Right lobe of liver (tissue), 6 donors: ENCODE measurements at regions not wholly inside any gene's neighbourhood (a gene's known extent, or its start where the extent isn't known, plus 50 kb on each side); places are given as distances from the start of the nearest gene placed in this dataset.
A peak's percentile ranks its signal among the peaks of the same experiment; 100 is the strongest.
"Not testable (repeated sequence)": the region's sequence is repeated elsewhere in the genome, so short reads cannot be mapped to it uniquely, and the experiment has no call there.

Experiments used
- ATAC-seq, 4 donors: fragments of 200-7000 bp; cut with Tn5 transposase; one replicate each; pipeline ENCODE4 v1.9.1; 2020; ENCODE audit warnings: mild to moderate bottlenecking in 4 of 4, moderate library complexity in 4 of 4
- DNase-seq, 3 donors: peaks; one replicate each; pipeline ENCODE4 v3.0.0-alpha.2; 2020
- H3K27ac ChIP-seq, 3 donors: fragments of 200-600 bp; one replicate each; pipeline ENCODE4 v1.8.0; 2022
- H3K27me3 ChIP-seq, 2 donors: fragments of 200-600 bp; one replicate each; pipeline ENCODE4 v1.8.0; 2022
- H3K36me3 ChIP-seq, 4 donors: fragments of 200-600 bp; sonication (generic) in 1 of 4; one replicate each; pipeline versions ENCODE4 v1.5.1 to v1.8.0; 2017 to 2022; ENCODE audit warnings: control low read depth in 1 of 4
- H3K4me1 ChIP-seq, 4 donors: fragments of 200-600 bp; sonication (generic) in 1 of 4; one replicate each; pipeline versions ENCODE4 v1.5.1 to v1.8.0; 2017 to 2022; ENCODE audit warnings: control low read depth in 1 of 4
- H3K4me3 ChIP-seq, 3 donors: fragments of 200-600 bp; one replicate each; pipeline ENCODE4 v1.8.0; 2022
- H3K9me3 ChIP-seq, 4 donors: fragments of 200-600 bp; sonication (generic) in 1 of 4; one replicate each; pipeline versions ENCODE4 v1.5.1 to v1.8.0; 2017 to 2022; ENCODE audit warnings: control low read depth in 1 of 4
- CTCF ChIP-seq, 4 donors: fragments of 200-600 bp in 3 of 4; fragments of 450-650 bp in 1 of 4; IDR thresholded peaks; one replicate each; pipeline versions ENCODE4 v1.5.1 to v1.8.0; 2016 to 2022; ENCODE audit warnings: antibody characterized with exemption in 4 of 4, mild to moderate bottlenecking in 2 of 4
- POLR2A ChIP-seq: fragments of 450-650 bp; IDR thresholded peaks from one replicate; pipeline ENCODE4 v1.6.1; 2017; ENCODE audit warnings: antibody characterized with exemption, mild to moderate bottlenecking
- WGBS: methylation state at CpG from one replicate; pipeline ENCODE4 v1.1.6; 2018; ENCODE audit warnings: low coverage, low lambda C conversion rate; ENCODE audit not compliant: insufficient coverage; ENCODE audit errors: missing lambda C conversion rate; 5-methylcytosine and 5-hydroxymethylcytosine counted together
- intact Hi-C, 2 donors: fragments of 100-400 bp; cut with DNase I; formaldehyde crosslinking; loops; one replicate each; pipeline versions ENCODE4 v1.11.2 to v1.14.1; 2022
- donor health status: DM: no; HTN: yes; CAD: no.
- donor health status: DM: no; HTN: no; CAD: no.
- donor health status: DM: no; HTN: no; CAD: no.
- donor health status: DM: no; HTN: yes; CAD: no.
- donor health status: DM: no; HTN: yes; CAD: no.

DNA sequence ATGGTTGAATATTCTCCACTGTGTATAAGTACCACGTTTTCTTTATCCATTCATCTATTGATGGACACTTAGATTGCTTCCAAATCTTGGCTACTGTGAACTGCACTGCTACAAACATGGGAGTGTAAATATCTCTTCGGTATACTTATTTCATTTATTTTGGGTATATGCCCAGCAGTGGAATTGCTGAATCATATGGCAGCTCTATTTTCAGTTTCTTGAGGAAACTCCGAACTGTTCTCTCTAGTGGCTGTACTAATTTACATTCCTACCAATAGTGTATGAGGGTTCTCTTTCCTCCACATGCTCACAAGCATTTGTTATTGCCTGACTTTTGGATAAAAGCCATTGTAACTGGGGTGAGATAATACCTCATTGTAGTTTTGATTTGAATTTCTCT is 623.1 kb upstream of the LRFN5 start:
- no peak for TF ChIP-seq POLR2A
- TF ChIP-seq CTCF (IDR thresholded peaks at IDR 0.05), result no peak
- WGBS, result 20% methylated on average over 3 of the region's 3 CpGs
- DNase-seq, result no peak

GRCh38 chr14:40981247-40981646 is 625.4 kb upstream of the LRFN5 start:
- DNase-seq (no peak), ATAC-seq (no peak)
- no peaks in the 10 kb centered on the region for H3K27me3 ChIP-seq
- H3K4me3 ChIP-seq, result no peak overlapping the region
- TF ChIP-seq CTCF (IDR thresholded peaks at IDR 0.05) (no peak), POLR2A (no peak)
- no peaks in the 10 kb centered on the region for H3K4me1 ChIP-seq
- H3K36me3 ChIP-seq, result no peaks in the 10 kb centered on the region
- no peaks in the 10 kb centered on the region for H3K9me3 ChIP-seq
- intact Hi-C loops, result no loop called here
- no peak overlapping the region for H3K27ac ChIP-seq
- WGBS, result 44% methylated on average over 3 of the region's 3 CpGs

More for the DNA sequence above, 623.1 kb upstream of the LRFN5 start:
- H3K27ac ChIP-seq, result no peak overlapping the region
- peak in 2 of 4 donors; percentile 50 to 67 for ATAC-seq
- H3K4me3 ChIP-seq, result no peak overlapping the region
- no peaks in the 10 kb centered on the region for H3K27me3 ChIP-seq
- no peaks in the 10 kb centered on the region for H3K9me3 ChIP-seq
- no peaks in the 10 kb centered on the region for H3K4me1 ChIP-seq
- no peaks in the 10 kb centered on the region for H3K36me3 ChIP-seq
- intact Hi-C loops, result no loop called here

DNA sequence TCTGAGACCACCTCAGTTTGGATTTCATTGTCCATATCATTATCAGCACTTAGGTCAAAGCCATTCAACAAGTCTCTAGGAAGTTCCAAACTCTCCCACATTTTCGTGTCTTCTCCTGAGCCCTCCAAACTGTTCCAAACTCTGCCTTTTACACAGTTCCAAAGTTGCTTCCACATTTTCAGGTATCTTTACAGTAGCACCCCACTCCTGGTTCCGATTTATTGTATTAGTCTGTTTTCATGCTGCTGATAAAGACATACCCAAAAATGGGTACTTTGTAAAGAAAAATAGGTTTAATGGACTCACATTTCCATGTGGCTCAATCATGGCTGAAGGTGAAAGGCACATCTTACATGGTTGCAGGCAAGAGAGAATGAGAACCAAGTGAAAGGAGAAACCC is 646.4 kb upstream of the LRFN5 start:
- H3K4me1 ChIP-seq, H3K36me3 ChIP-seq, H3K27me3 ChIP-seq, DNase-seq, H3K4me3 ChIP-seq, intact Hi-C loops, H3K9me3 ChIP-seq, ATAC-seq, H3K27ac ChIP-seq: not testable (repeated sequence)
- WGBS, result 43% methylated on average over 2 of the region's 2 CpGs

GRCh38 chr14:40955131-40955505 is 651.6 kb upstream of the LRFN5 start:
- TF ChIP-seq POLR2A, result no peak
- no peak for TF ChIP-seq CTCF (IDR thresholded peaks at IDR 0.05)
- peak overlapping the region in 1 of 3 donors; percentile 47 for H3K4me3 ChIP-seq
- ATAC-seq (no peak), DNase-seq (no peak)
- no peaks in the 10 kb centered on the region for H3K4me1 ChIP-seq
- H3K9me3 ChIP-seq, result no peaks in the 10 kb centered on the region
- H3K36me3 ChIP-seq, result no peaks in the 10 kb centered on the region
- 69% methylated on average over 2 of the region's 2 CpGs for WGBS
- no peak overlapping the region for H3K27ac ChIP-seq
- H3K27me3 ChIP-seq, result no peaks in the 10 kb centered on the region
- intact Hi-C loops, result no loop called here

DNA sequence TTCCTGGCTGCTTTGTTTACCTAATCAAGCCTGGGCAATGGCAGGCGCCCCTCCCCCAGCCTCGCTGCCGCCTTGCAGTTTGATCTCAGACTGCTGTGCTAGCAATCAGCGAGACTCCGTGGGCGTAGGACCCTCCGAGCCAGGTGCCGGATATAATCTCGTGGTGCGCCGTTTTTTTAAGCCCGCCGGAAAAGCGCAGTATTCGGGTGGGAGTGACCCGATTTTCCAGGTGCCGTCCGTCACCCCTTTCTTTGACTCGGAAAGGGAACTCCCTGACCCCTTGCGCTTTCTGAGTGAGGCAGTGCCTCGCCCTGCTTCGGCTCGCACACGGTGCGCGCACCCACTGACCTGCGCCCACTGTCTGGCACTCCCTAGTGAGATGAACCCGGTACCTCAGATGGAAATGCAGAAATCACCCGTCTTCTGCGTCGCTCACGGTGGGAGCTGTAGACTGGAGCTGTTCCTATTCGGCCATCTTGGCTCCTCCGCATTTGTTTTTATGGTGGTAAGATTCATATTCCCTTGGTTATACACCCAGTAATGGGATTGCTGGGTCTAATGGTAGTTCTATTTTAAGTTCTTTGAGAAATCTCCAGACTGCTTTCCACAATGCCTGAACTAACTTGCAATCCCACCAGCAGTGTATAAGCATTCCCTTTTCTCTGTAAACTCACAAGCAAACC is 652.1 kb upstream of the LRFN5 start:
- H3K9me3 ChIP-seq, H3K36me3 ChIP-seq, H3K4me1 ChIP-seq, intact Hi-C loops, ATAC-seq, DNase-seq, H3K27me3 ChIP-seq, H3K27ac ChIP-seq: not testable (repeated sequence)
- H3K4me3 ChIP-seq, result peak overlapping the region in 1 of 3 donors; percentile 47
- WGBS, result 74% methylated on average over 9 of the region's 34 CpGs

- H3K4me1 ChIP-seq, result no peaks in the 10 kb centered on the region
- no peak overlapping the region for H3K27ac ChIP-seq
- no peaks in the 10 kb centered on the region for H3K27me3 ChIP-seq
- WGBS, result 38% methylated on average over 3 of the region's 3 CpGs
- DNase-seq (no peak), ATAC-seq (no peak)
- intact Hi-C loops, result no loop called here
- no peaks in the 10 kb centered on the region for H3K36me3 ChIP-seq
- TF ChIP-seq POLR2A, result no peak
- TF ChIP-seq CTCF (IDR thresholded peaks at IDR 0.05), result no peak
- H3K9me3 ChIP-seq, result no peaks in the 10 kb centered on the region
- no peak overlapping the region for H3K4me3 ChIP-seq
Measured at GRCh38 chr14:40944521-40944920, 662.2 kb upstream of the LRFN5 start.
